Liver (tissue), 3 donors: ENCODE measurements at regions not wholly inside any gene's neighbourhood (a gene's known extent, or its start where the extent isn't known, plus 50 kb on each side); places are given as distances from the start of the nearest gene placed in this dataset.

Source experiments
- CTCF ChIP-seq: fragments of 150-350 bp; IDR thresholded peaks from 2 replicates; pipeline ENCODE4 v1.5.1; 2017; ENCODE audit warnings: improper control_type of control experiment, low read depth, low read length; ENCODE audit not compliant: missing input control
- RAD21 ChIP-seq, 2 donors: IDR thresholded peaks; 2 replicates each; pipeline ENCODE4 v1.6.1; 2016; ENCODE audit warnings: antibody characterized with exemption in 2 of 2, mild to moderate bottlenecking in 2 of 2
- REST ChIP-seq: IDR thresholded peaks from 2 replicates; pipeline ENCODE4 v1.6.1; 2016; ENCODE audit warnings: antibody characterized with exemption, mild to moderate bottlenecking
- SP1 ChIP-seq: IDR thresholded peaks from 2 replicates; pipeline ENCODE4 v1.6.1; 2018; ENCODE audit warnings: antibody characterized with exemption, mild to moderate bottlenecking
- TAF1 ChIP-seq: conservative IDR thresholded peaks from 2 replicates; pipeline ENCODE4 v1.6.1; 2016; ENCODE audit warnings: antibody characterized with exemption, mild to moderate bottlenecking
- donor health status: healthy.
- donor health status: healthy.

GRCh38 chr9:73845954-73846690, 651.0 kb upstream of the RORB start:
- TF ChIP-seq CTCF (no peak), TAF1 (no peak), REST (no peak), SP1 (no peak), RAD21 (IDR thresholded peaks at IDR 0.05) (no peak)
